ENCODE measurements at regions not wholly inside any gene's neighbourhood (a gene's known extent, or its start where the extent isn't known, plus 50 kb on each side); places are given as distances from the start of the nearest gene placed in this dataset.

- TF ChIP-seq, protein P1, sequence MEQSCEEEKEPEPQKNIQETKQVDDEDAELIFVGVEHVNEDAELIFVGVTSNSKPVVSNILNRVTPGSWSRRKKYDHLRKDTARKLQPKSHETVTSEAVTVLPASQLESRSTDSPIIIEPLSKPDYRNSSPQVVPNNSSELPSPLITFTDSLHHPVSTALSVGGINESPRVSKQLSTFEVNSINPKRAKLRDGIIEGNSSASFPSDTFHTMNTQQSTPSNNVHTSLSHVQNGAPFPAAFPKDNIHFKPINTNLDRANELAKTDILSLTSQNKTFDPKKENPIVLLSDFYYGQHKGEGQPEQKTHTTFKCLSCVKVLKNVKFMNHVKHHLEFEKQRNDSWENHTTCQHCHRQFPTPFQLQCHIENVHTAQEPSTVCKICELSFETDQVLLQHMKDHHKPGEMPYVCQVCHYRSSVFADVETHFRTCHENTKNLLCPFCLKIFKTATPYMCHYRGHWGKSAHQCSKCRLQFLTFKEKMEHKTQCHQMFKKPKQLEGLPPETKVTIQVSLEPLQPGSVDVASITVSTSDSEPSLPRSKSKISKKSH (CRISPR knock-in tag; IDR thresholded peaks at IDR 0.05; ENCODE audit: borderline replicate concordance): no peak
- TF ChIP-seq SSRP1 (CRISPR knock-in tag; IDR thresholded peaks at IDR 0.05) (no peak), MIXL1 (CRISPR knock-in tag; IDR thresholded peaks at IDR 0.05) (no peak), TOE1 (CRISPR knock-in tag; IDR thresholded peaks at IDR 0.05) (no peak), ZNF841 (CRISPR knock-in tag; IDR thresholded peaks at IDR 0.05; ENCODE audit: borderline replicate concordance) (no peak), KAT7 (CRISPR knock-in tag; IDR thresholded peaks at IDR 0.05; ENCODE audit: borderline replicate concordance) (no peak), FOXA1 (IDR thresholded peaks at IDR 0.05) (no peak), FOXA1 (CRISPR knock-in tag; IDR thresholded peaks at IDR 0.05) (no peak), ZNF142 (CRISPR knock-in tag; IDR thresholded peaks at IDR 0.05) (no peak)
Measured at GRCh38 chr3:62995530-62995929, 120.3 kb upstream of the CADPS start (continued).
